Astrocyte (in vitro differentiated cells and primary cell): ENCODE measurements at regions not wholly inside any gene's neighbourhood (a gene's known extent, or its start where the extent isn't known, plus 50 kb on each side); places are given as distances from the start of the nearest gene placed in this dataset.

Experiments used
- DNase-seq: peaks from one replicate; pipeline ENCODE4 v3.0.0-alpha.2; 2010; ENCODE audit warnings: low read depth
- FAIRE-seq: peaks from 2 replicates; lab custom pipeline; 2011; peaks lifted over from hg19 to GRCh38; lab: Jason Lieb, UNC
- H2AFZ ChIP-seq: 2 replicates; pipeline ENCODE4 v1.6.0; 2012; ENCODE audit warnings: low read depth, low read length, inconsistent platforms
- H3K27ac ChIP-seq: 2 replicates; pipeline ENCODE4 v1.5.1; 2011; ENCODE audit warnings: low read depth, low read length, inconsistent platforms
- H3K27me3 ChIP-seq: 2 replicates; pipeline ENCODE4 v1.6.0; 2011; ENCODE audit warnings: low read length, inconsistent platforms; ENCODE audit not compliant: insufficient read depth
- H3K36me3 ChIP-seq: 2 replicates; pipeline ENCODE4 v1.5.1; 2011; ENCODE audit warnings: low read length, inconsistent platforms; ENCODE audit not compliant: insufficient read depth
- H3K4me1 ChIP-seq: 2 replicates; pipeline ENCODE4 v1.5.1; 2011; ENCODE audit warnings: low read length, inconsistent platforms; ENCODE audit not compliant: insufficient read depth
- H3K4me2 ChIP-seq: 2 replicates; pipeline ENCODE4 v1.6.0; 2012; ENCODE audit warnings: low read length, inconsistent platforms
- H3K4me3 ChIP-seq: 2 replicates; pipeline ENCODE4 v1.5.1; 2011; ENCODE audit warnings: low read depth, mild to moderate bottlenecking, low read length, inconsistent platforms; ENCODE audit not compliant: insufficient read depth
- H3K79me2 ChIP-seq: 2 replicates; pipeline ENCODE4 v1.6.0; 2012; ENCODE audit warnings: mild to moderate bottlenecking, low read length, inconsistent platforms; ENCODE audit not compliant: insufficient read depth
- H3K9ac ChIP-seq: 2 replicates; pipeline ENCODE4 v1.6.0; 2012; ENCODE audit warnings: mild to moderate bottlenecking, low read length, inconsistent platforms
- H3K9me3 ChIP-seq: 2 replicates; pipeline ENCODE4 v1.5.1; 2012; ENCODE audit warnings: low read depth, mild to moderate bottlenecking, low read length, inconsistent platforms; ENCODE audit not compliant: insufficient read depth
- H4K20me1 ChIP-seq: 2 replicates; pipeline ENCODE4 v1.6.0; 2012; ENCODE audit warnings: low read length, inconsistent platforms; ENCODE audit not compliant: insufficient read depth
- H3K27ac Mint-ChIP-seq: one replicate; pipeline ENCODE4 v1.8.0; 2021; ENCODE audit warnings: mild to moderate bottlenecking, mixed read lengths; ENCODE audit not compliant: unreplicated experiment
- H3K27me3 Mint-ChIP-seq: one replicate; pipeline ENCODE4 v1.8.0; 2021; ENCODE audit warnings: low read depth, mixed read lengths; ENCODE audit not compliant: unreplicated experiment
- H3K36me3 Mint-ChIP-seq: one replicate; pipeline ENCODE4 v1.8.0; 2021; ENCODE audit warnings: low read depth, mixed read lengths; ENCODE audit not compliant: unreplicated experiment
- H3K4me1 Mint-ChIP-seq: one replicate; pipeline ENCODE4 v1.8.0; 2021; ENCODE audit warnings: low read depth, mixed read lengths; ENCODE audit not compliant: unreplicated experiment
- H3K4me3 Mint-ChIP-seq: one replicate; pipeline ENCODE4 v1.8.0; 2021; ENCODE audit warnings: mild to moderate bottlenecking, moderate library complexity, mixed read lengths; ENCODE audit not compliant: unreplicated experiment
- H3K9me3 Mint-ChIP-seq: one replicate; pipeline ENCODE4 v1.8.0; 2021; ENCODE audit warnings: mild to moderate bottlenecking, mixed read lengths; ENCODE audit not compliant: unreplicated experiment
- EZH2 ChIP-seq: IDR thresholded peaks from 2 replicates; pipeline ENCODE4 v1.6.1; 2012; ENCODE audit warnings: mild to moderate bottlenecking, low read length, inconsistent platforms; ENCODE audit not compliant: insufficient read depth
- TF ChIP-seq, protein P1 (sequence below): IDR thresholded peaks from 2 replicates; pipeline ENCODE4 v1.5.1; 2011; ENCODE audit warnings: low read depth, mild to moderate bottlenecking, inconsistent platforms, low read length, moderate library complexity; ENCODE audit not compliant: insufficient read depth

DNA sequence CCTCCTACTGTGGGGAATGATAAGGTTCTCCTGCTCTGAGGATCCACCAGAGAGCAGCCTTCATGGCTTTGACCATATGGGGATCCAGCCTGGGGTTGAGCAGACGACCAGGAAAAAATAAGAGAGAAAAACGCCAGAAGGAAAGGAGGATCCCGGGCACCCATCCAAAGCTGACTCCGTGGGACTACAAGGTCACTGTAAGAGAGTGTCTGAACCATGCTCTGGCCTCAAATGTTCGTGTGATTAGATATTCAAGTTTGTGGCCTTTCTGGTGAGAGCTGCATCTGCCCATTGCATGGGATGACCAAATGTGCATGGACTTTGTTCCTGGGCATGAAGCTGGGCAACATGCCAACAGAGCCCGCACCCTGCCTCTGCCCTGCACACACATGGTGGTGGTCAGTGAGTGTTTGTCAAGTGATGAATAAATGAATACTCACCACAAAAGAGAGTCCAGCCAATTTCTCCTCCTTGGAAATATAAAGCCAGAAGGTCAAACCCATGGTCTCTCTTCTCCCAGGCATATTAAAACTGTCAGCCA, 346.0 kb upstream of the GATB start:
- peak overlapping the region; percentile 80 for H3K27ac Mint-ChIP-seq
- Histone ChIP-seq H2AFZ (no peak overlapping the region), H4K20me1 (no peaks in the 10 kb centered on the region), H3K4me3 (no peak overlapping the region), H3K4me1 (peaks cover 22% of the 10 kb centered on the region), H3K27ac (peak overlapping the region; percentile 46), H3K9ac (peak overlapping the region; percentile 17), H3K4me2 (peak overlapping the region; percentile 47), H3K9me3 (no peaks in the 10 kb centered on the region), H3K79me2 (no peaks in the 10 kb centered on the region), H3K36me3 (no peaks in the 10 kb centered on the region), H3K27me3 (no peaks in the 10 kb centered on the region)
- no peaks in the 10 kb centered on the region for H3K9me3 Mint-ChIP-seq
- H3K4me3 Mint-ChIP-seq, result no peak overlapping the region
- TF ChIP-seq EZH2, result no peak
- TF ChIP-seq, protein P1, sequence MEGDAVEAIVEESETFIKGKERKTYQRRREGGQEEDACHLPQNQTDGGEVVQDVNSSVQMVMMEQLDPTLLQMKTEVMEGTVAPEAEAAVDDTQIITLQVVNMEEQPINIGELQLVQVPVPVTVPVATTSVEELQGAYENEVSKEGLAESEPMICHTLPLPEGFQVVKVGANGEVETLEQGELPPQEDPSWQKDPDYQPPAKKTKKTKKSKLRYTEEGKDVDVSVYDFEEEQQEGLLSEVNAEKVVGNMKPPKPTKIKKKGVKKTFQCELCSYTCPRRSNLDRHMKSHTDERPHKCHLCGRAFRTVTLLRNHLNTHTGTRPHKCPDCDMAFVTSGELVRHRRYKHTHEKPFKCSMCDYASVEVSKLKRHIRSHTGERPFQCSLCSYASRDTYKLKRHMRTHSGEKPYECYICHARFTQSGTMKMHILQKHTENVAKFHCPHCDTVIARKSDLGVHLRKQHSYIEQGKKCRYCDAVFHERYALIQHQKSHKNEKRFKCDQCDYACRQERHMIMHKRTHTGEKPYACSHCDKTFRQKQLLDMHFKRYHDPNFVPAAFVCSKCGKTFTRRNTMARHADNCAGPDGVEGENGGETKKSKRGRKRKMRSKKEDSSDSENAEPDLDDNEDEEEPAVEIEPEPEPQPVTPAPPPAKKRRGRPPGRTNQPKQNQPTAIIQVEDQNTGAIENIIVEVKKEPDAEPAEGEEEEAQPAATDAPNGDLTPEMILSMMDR, result no peak
- peak; percentile 30 for DNase-seq
- FAIRE-seq, result no peak
- peaks cover 32% of the 10 kb centered on the region for H3K4me1 Mint-ChIP-seq
- peaks cover 1% of the 10 kb centered on the region for H3K36me3 Mint-ChIP-seq
- peaks cover 4% of the 10 kb centered on the region for H3K27me3 Mint-ChIP-seq

DNA sequence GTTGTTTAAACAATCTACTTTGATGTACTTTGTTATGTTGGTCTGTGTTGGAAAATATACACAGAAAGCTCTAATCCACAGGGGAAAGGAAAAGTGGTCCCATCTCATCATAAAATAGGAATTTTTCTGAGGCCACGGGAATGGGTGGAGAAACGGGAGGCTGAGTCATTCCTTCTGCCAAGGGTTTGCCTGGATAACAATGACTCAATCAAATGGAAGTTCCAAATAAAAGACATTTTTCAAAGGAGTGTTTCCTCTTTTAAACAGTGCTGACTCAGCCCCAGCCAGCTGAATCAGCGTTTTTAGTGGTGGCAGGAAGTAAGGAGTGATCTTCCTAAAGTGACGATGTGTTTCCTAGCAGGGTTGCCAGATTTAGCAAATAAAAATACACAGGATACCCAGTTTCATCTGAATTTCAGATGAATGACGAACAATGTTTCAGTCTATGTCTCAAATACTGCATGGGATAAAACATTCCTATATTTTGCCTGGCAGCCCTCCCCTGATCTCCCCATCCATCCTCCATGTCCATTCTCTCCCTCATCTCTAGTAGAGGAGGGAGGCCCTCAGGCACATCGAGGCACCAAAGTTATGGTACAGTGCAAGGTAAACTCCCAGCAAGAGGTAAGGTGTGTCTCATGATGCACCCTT, 345.4 kb upstream of the GATB start:
- H2AFZ ChIP-seq, result peak overlapping the region; percentile 29
- H3K79me2 ChIP-seq, result no peaks in the 10 kb centered on the region
- FAIRE-seq, result peak; percentile 95

More for the DNA sequence above, 345.4 kb upstream of the GATB start:
- Mint-ChIP-seq H3K9me3 (no peaks in the 10 kb centered on the region), H3K4me3 (no peak overlapping the region), H3K36me3 (peaks cover 1% of the 10 kb centered on the region), H3K27ac (peak overlapping the region; percentile 80), H3K27me3 (peaks cover 4% of the 10 kb centered on the region), H3K4me1 (peaks cover 38% of the 10 kb centered on the region)
- H3K4me3 ChIP-seq, result no peak overlapping the region
- peak overlapping the region; percentile 57 for H3K9ac ChIP-seq
- peaks cover 23% of the 10 kb centered on the region for H3K4me1 ChIP-seq
- peak; percentile 95 for DNase-seq
- no peaks in the 10 kb centered on the region for H3K27me3 ChIP-seq
- H3K36me3 ChIP-seq, result no peaks in the 10 kb centered on the region
- peak overlapping the region; percentile 89 for H3K27ac ChIP-seq
- no peaks in the 10 kb centered on the region for H3K9me3 ChIP-seq
- H3K4me2 ChIP-seq, result peak overlapping the region; percentile 58
- no peaks in the 10 kb centered on the region for H4K20me1 ChIP-seq
- TF ChIP-seq, protein P1, result no peak
- no peak for TF ChIP-seq EZH2
